ENCODE measurements at regions not wholly inside any gene's neighbourhood (a gene's known extent, or its start where the extent isn't known, plus 50 kb on each side); places are given as distances from the start of the nearest gene placed in this dataset.

DNA sequence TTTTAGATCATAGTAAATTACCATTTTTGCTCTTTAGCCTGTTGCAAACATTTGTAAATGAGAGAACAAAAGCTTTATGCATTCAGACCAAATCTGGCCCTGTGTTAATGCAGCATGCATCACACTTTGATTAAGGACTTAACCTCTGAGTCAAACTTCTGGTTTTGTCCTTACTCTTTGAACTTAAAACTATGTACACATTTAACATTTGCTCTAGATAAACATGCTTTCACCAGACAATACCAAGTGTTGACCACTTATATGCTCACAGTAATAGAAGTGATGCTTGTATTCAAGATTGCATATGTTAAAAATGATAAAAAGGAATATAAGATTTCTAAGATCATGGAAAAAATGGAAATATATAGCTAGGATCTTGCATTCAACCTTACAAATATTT is 1095.3 kb downstream of the ADGRL2 start:
- TF ChIP-seq CTCF (IDR thresholded peaks at IDR 0.05) = no peak
- TF ChIP-seq POLR2A (IDR thresholded peaks at IDR 0.05) = no peak

Data from uterus (tissue), 2 donors.